HG03103 (cell line): ENCODE measurements at regions not wholly inside any gene's neighbourhood (a gene's known extent, or its start where the extent isn't known, plus 50 kb on each side); places are given as distances from the start of the nearest gene placed in this dataset.
"Not testable (repeated sequence)": the region's sequence is repeated elsewhere in the genome, so short reads cannot be mapped to it uniquely, and the experiment has no call there.

Source experiments
- ATAC-seq: cut with Tn5 transposase; IDR thresholded peaks from one replicate; pipeline ENCODE4 v1.9.1; 2021; ENCODE audit warnings: low read depth; ENCODE audit not compliant: unreplicated experiment

- no peak for ATAC-seq
These were observed 289.7 kb upstream of the DNAJC19 start for GRCh38 chr3:181279239-181279565.

- ATAC-seq, result no peak
These were observed 289.1 kb upstream of the DNAJC19 start for GRCh38 chr3:181278468-181279238.

- no peak for ATAC-seq
These were observed 286.9 kb upstream of the DNAJC19 start for GRCh38 chr3:181276358-181276896.

GRCh38 chr3:181274025-181274424 lies 284.5 kb upstream of the DNAJC19 start:
- no peak for ATAC-seq

- ATAC-seq, result no peak
These were observed 277.8 kb upstream of the DNAJC19 start for GRCh38 chr3:181267312-181267711.

- peak; percentile 78 for ATAC-seq
These were observed 276.3 kb upstream of the DNAJC19 start for GRCh38 chr3:181265750-181266333.

GRCh38 chr3:181264486-181264885 lies 274.9 kb upstream of the DNAJC19 start:
- ATAC-seq, result no peak

- no peak for ATAC-seq
These were observed 264.3 kb upstream of the DNAJC19 start for GRCh38 chr3:181253796-181254195.

GRCh38 chr3:181252631-181253030 lies 263.1 kb upstream of the DNAJC19 start:
- ATAC-seq, result no peak

- ATAC-seq, result no peak
These were observed 261.2 kb upstream of the DNAJC19 start for GRCh38 chr3:181250714-181251113.

GRCh38 chr3:181239441-181239840 lies 249.9 kb upstream of the DNAJC19 start:
- no peak for ATAC-seq

GRCh38 chr3:181230258-181230657 lies 240.7 kb upstream of the DNAJC19 start:
- ATAC-seq, result no peak

GRCh38 chr3:181213347-181213746 lies 223.8 kb upstream of the DNAJC19 start:
- no peak for ATAC-seq

- no peak for ATAC-seq
These were observed 222.7 kb upstream of the DNAJC19 start for GRCh38 chr3:181212271-181212670.

GRCh38 chr3:181210275-181210674 lies 220.7 kb upstream of the DNAJC19 start:
- no peak for ATAC-seq

- ATAC-seq, result no peak
These were observed 200.0 kb upstream of the DNAJC19 start for GRCh38 chr3:181189556-181189955.

- ATAC-seq, result no peak
These were observed 194.2 kb upstream of the DNAJC19 start for GRCh38 chr3:181183764-181184163.

GRCh38 chr3:181183057-181183456 lies 193.5 kb upstream of the DNAJC19 start:
- not testable (repeated sequence) for ATAC-seq

- no peak for ATAC-seq
These were observed 189.5 kb upstream of the DNAJC19 start for GRCh38 chr3:181178991-181179390.

- ATAC-seq, result no peak
These were observed 187.1 kb upstream of the DNAJC19 start for GRCh38 chr3:181176601-181177000.

- no peak for ATAC-seq
These were observed 185.2 kb upstream of the DNAJC19 start for GRCh38 chr3:181174676-181175233.

- ATAC-seq, result no peak
These were observed 184.5 kb upstream of the DNAJC19 start for GRCh38 chr3:181174022-181174421.
